HG02884 (cell line): ENCODE measurements at regions not wholly inside any gene's neighbourhood (a gene's known extent, or its start where the extent isn't known, plus 50 kb on each side); places are given as distances from the start of the nearest gene placed in this dataset.

Experiments used
- ATAC-seq: cut with Tn5 transposase; IDR thresholded peaks from one replicate; pipeline ENCODE4 v1.9.1; 2021; ENCODE audit warnings: mild to moderate bottlenecking, moderate library complexity; ENCODE audit not compliant: unreplicated experiment

- ATAC-seq, result no peak
These were observed 670.0 kb upstream of the PKDCC start for GRCh38 chr2:41377837-41378236.

- ATAC-seq, result no peak
These were observed 669.4 kb upstream of the PKDCC start for GRCh38 chr2:41378420-41378819.

- no peak for ATAC-seq
These were observed 668.2 kb upstream of the PKDCC start for GRCh38 chr2:41379496-41380221.

GRCh38 chr2:41381701-41382100 is 666.1 kb upstream of the PKDCC start:
- no peak for ATAC-seq

- ATAC-seq, result no peak
These were observed 660.3 kb upstream of the PKDCC start for GRCh38 chr2:41387519-41387918.

GRCh38 chr2:41393621-41394020 is 654.2 kb upstream of the PKDCC start:
- ATAC-seq, result no peak

- ATAC-seq, result no peak
These were observed 653.3 kb upstream of the PKDCC start for GRCh38 chr2:41394541-41394940.

GRCh38 chr2:41395692-41396091 is 652.1 kb upstream of the PKDCC start:
- ATAC-seq, result no peak

- ATAC-seq, result no peak
These were observed 648.3 kb upstream of the PKDCC start for GRCh38 chr2:41399437-41400087.

- no peak for ATAC-seq
These were observed 647.6 kb upstream of the PKDCC start for GRCh38 chr2:41400088-41400665.

- ATAC-seq, result no peak
These were observed 642.4 kb upstream of the PKDCC start for GRCh38 chr2:41405441-41405840.

GRCh38 chr2:41409328-41409727 is 638.5 kb upstream of the PKDCC start:
- ATAC-seq, result no peak

- no peak for ATAC-seq
These were observed 637.8 kb upstream of the PKDCC start for GRCh38 chr2:41410011-41410410.

- no peak for ATAC-seq
These were observed 633.9 kb upstream of the PKDCC start for GRCh38 chr2:41413813-41414485.

- ATAC-seq, result peak; percentile 51
These were observed 633.2 kb upstream of the PKDCC start for GRCh38 chr2:41414486-41415230.

GRCh38 chr2:41417511-41417910 is 630.3 kb upstream of the PKDCC start:
- ATAC-seq, result no peak

GRCh38 chr2:41420219-41420618 is 627.6 kb upstream of the PKDCC start:
- ATAC-seq, result no peak

GRCh38 chr2:41420872-41421271 is 626.9 kb upstream of the PKDCC start:
- no peak for ATAC-seq

GRCh38 chr2:41431756-41432155 is 616.1 kb upstream of the PKDCC start:
- ATAC-seq, result no peak

GRCh38 chr2:41432459-41432858 is 615.4 kb upstream of the PKDCC start:
- ATAC-seq, result no peak

- no peak for ATAC-seq
These were observed 612.8 kb upstream of the PKDCC start for GRCh38 chr2:41434991-41435390.
